Fibroblast of lung (primary cell): ENCODE measurements at regions not wholly inside any gene's neighbourhood (a gene's known extent, or its start where the extent isn't known, plus 50 kb on each side); places are given as distances from the start of the nearest gene placed in this dataset.

Experiments used
- DNase-seq, 2 donors: peaks; one replicate each; pipeline versions ENCODE4 v3.0.0 to v3.0.0-alpha.2; 2010; ENCODE audit warnings: low read depth in 2 of 2
- H2AFZ ChIP-seq: 2 replicates; pipeline ENCODE4 v1.5.1; 2012; ENCODE audit warnings: low read length, control low read depth, inconsistent platforms
- H3K27ac ChIP-seq: 2 replicates; pipeline ENCODE4 v1.5.1; 2011; ENCODE audit warnings: low read length, control low read depth; ENCODE audit not compliant: insufficient read depth
- H3K27me3 ChIP-seq: 2 replicates; pipeline ENCODE4 v1.5.1; 2011; ENCODE audit warnings: mild to moderate bottlenecking, low read length; ENCODE audit not compliant: control insufficient read depth, insufficient read depth
- H3K36me3 ChIP-seq: 2 replicates; pipeline ENCODE4 v1.5.1; 2011; ENCODE audit warnings: low read length; ENCODE audit not compliant: control insufficient read depth, insufficient read depth
- H3K4me1 ChIP-seq: 2 replicates; pipeline ENCODE4 v1.5.1; 2011; ENCODE audit warnings: low read length; ENCODE audit not compliant: control insufficient read depth, insufficient read depth; ENCODE audit errors: extremely low read depth
- H3K4me2 ChIP-seq: 2 replicates; pipeline ENCODE4 v1.5.1; 2011; ENCODE audit warnings: low read length, control low read depth; ENCODE audit not compliant: insufficient read depth; ENCODE audit errors: extremely low read depth
- H3K4me3 ChIP-seq, 4 experiments: fragments of 200-600 bp in 1 of 4; sonication (generic) in 1 of 4; replicated peaks in 1 of 4; 2 replicates each; pipeline ENCODE4 v1.5.1; 2011 to 2016; ENCODE audit warnings: low read length in 4 of 4, low read depth in 3 of 4, mild to moderate bottlenecking in 3 of 4, control low read depth in 2 of 4, inconsistent platforms in 1 of 4, mixed read lengths in 1 of 4; ENCODE audit not compliant: insufficient read depth in 1 of 4; ENCODE audit errors: control extremely low read depth in 1 of 4
- H3K79me2 ChIP-seq: 2 replicates; pipeline ENCODE4 v1.5.1; 2012; ENCODE audit warnings: mild to moderate bottlenecking, low read length, inconsistent platforms; ENCODE audit not compliant: control insufficient read depth, insufficient read depth
- H3K9ac ChIP-seq: 2 replicates; pipeline ENCODE4 v1.5.1; 2011; ENCODE audit warnings: mild to moderate bottlenecking, low read length, control low read depth; ENCODE audit not compliant: insufficient read depth
- H3K9me3 ChIP-seq: 2 replicates; pipeline ENCODE4 v1.5.1; 2012; ENCODE audit warnings: low read depth, low read length; ENCODE audit not compliant: control insufficient read depth, insufficient read depth
- H4K20me1 ChIP-seq: 2 replicates; pipeline ENCODE4 v1.5.1; 2011; ENCODE audit warnings: low read length; ENCODE audit not compliant: control insufficient read depth, insufficient read depth; ENCODE audit errors: extremely low read depth
- CTCF ChIP-seq, 2 donors: IDR thresholded peaks in 1 of 2; conservative IDR thresholded peaks in 1 of 2; 1 replicate in 1 of 2; 2 replicates in 1 of 2; pipeline ENCODE4 v1.5.1; 2011 to 2012; ENCODE audit warnings: low read length in 2 of 2, control low read depth in 1 of 2, inconsistent platforms in 1 of 2, low read depth in 1 of 2, mild to moderate bottlenecking in 1 of 2
- EZH2 ChIP-seq: IDR thresholded peaks from 2 replicates; pipeline ENCODE4 v1.5.1; 2012; ENCODE audit warnings: low read length, control low read depth, mild to moderate bottlenecking; ENCODE audit errors: missing control alignments

DNA sequence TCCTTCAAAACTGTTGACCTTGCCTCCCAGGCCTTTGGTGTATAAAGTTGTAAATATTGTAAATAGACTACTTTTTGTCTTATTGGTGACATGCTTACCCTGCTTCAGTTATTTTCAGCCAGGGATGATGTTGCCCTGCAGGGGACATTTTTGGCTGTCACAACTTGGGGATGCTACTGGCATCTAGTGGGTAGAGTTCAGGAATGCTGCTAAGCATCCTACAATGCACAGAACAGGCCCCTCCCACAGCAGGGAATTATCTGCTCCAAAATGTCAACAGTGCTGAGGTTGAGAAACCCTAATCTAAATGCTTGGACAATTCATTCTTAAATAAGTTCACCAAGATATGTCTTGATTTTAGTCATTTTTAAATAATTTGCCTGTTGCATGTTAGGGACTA lies 459.8 kb downstream of the PMP22 start:
- Histone ChIP-seq H3K36me3 (no peaks in the 10 kb centered on the region), H3K9me3 (no peaks in the 10 kb centered on the region), H3K4me3 (no peak overlapping the region), H3K27me3 (no peaks in the 10 kb centered on the region), H3K4me1 (no peaks in the 10 kb centered on the region), H3K4me2 (no peak overlapping the region), H2AFZ (no peak overlapping the region), H3K9ac (no peak overlapping the region), H3K79me2 (no peaks in the 10 kb centered on the region), H3K27ac (no peak overlapping the region), H4K20me1 (no peaks in the 10 kb centered on the region)
- no peak for DNase-seq
- no peak for TF ChIP-seq EZH2
- no peak for TF ChIP-seq CTCF (conservative IDR thresholded peaks at IDR 0.05 in 1 of 2, IDR thresholded peaks at IDR 0.05 in 1 of 2; ENCODE audit: low read depth in 1 of 2, low read length in 2 of 2)

DNA sequence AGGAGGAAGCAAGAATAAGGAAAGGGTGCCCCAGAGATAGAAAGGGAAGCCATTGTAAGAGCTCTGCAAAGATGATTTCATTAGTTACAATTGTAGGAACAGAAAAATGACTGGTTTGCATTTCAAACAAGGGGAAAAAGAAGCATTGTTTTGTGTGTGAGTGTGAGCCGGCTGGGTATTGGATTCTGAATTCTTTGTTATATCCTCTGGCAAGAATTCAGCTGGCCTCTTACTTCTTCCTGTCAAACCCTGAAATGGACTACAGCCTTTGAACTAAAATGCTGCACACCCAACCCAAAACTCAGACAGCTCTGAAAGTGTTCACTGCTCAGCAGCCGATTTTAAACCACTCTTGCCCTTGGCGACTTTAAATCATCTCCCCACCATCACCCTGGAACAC lies 461.3 kb downstream of the PMP22 start:
- Histone ChIP-seq H3K27me3 (no peaks in the 10 kb centered on the region), H3K4me1 (no peaks in the 10 kb centered on the region), H3K36me3 (no peaks in the 10 kb centered on the region), H3K9me3 (no peaks in the 10 kb centered on the region), H2AFZ (no peak overlapping the region), H3K9ac (no peak overlapping the region), H3K4me2 (no peak overlapping the region), H3K27ac (no peak overlapping the region), H3K4me3 (no peak overlapping the region), H3K79me2 (no peaks in the 10 kb centered on the region), H4K20me1 (no peaks in the 10 kb centered on the region)
- TF ChIP-seq EZH2: no peak
- no peak for TF ChIP-seq CTCF (conservative IDR thresholded peaks at IDR 0.05 in 1 of 2, IDR thresholded peaks at IDR 0.05 in 1 of 2; ENCODE audit: low read depth in 1 of 2, low read length in 2 of 2)
- peak in 1 of 2 donors; percentile 6 for DNase-seq

GRCh38 chr17:14797801-14798200 lies 467.3 kb downstream of the PMP22 start:
- Histone ChIP-seq H2AFZ (no peak overlapping the region), H3K4me2 (no peak overlapping the region), H3K9me3 (no peaks in the 10 kb centered on the region), H3K36me3 (no peaks in the 10 kb centered on the region), H3K9ac (no peak overlapping the region), H3K27me3 (no peaks in the 10 kb centered on the region), H3K4me1 (no peaks in the 10 kb centered on the region), H3K4me3 (no peak overlapping the region), H4K20me1 (no peaks in the 10 kb centered on the region), H3K27ac (no peak overlapping the region), H3K79me2 (no peaks in the 10 kb centered on the region)
- DNase-seq: no peak
- no peak for TF ChIP-seq EZH2
- no peak for TF ChIP-seq CTCF (conservative IDR thresholded peaks at IDR 0.05 in 1 of 2, IDR thresholded peaks at IDR 0.05 in 1 of 2; ENCODE audit: low read depth in 1 of 2, low read length in 2 of 2)
